SJSA1 (cell line): ENCODE measurements at regions not wholly inside any gene's neighbourhood (a gene's known extent, or its start where the extent isn't known, plus 50 kb on each side); places are given as distances from the start of the nearest gene placed in this dataset.
A peak's percentile ranks its signal among the peaks of the same experiment; 100 is the strongest.

ENCODE experiments used
- DNase-seq, 2 experiments: peaks; one replicate each; pipeline ENCODE4 v3.0.0-alpha.2; 2015 to 2020; ENCODE audit warnings: low spot score in 2 of 2, low read depth in 1 of 2
- H3K27ac ChIP-seq: fragments of 250-450 bp; sonication (Bioruptor Pico); 2 replicates; pipeline ENCODE4 v1.5.1; 2020; ENCODE audit warnings: mild to moderate bottlenecking, moderate library complexity
- H3K27me3 ChIP-seq: fragments of 250-450 bp; sonication (Bioruptor Pico); replicated peaks from 2 replicates; pipeline ENCODE4 v1.5.1; 2020; ENCODE audit warnings: mild to moderate bottlenecking, moderate library complexity
- H3K36me3 ChIP-seq: fragments of 250-450 bp; sonication (Bioruptor Pico); 2 replicates; pipeline ENCODE4 v1.5.1; 2020; ENCODE audit warnings: mild to moderate bottlenecking
- H3K4me1 ChIP-seq: fragments of 250-450 bp; sonication (Bioruptor Pico); replicated peaks from 2 replicates; pipeline ENCODE4 v1.6.1; 2021; ENCODE audit warnings: mild to moderate bottlenecking
- H3K4me3 ChIP-seq: fragments of 250-450 bp; sonication (Bioruptor Pico); 2 replicates; pipeline ENCODE4 v1.5.1; 2020; ENCODE audit warnings: mild to moderate bottlenecking
- H3K9me3 ChIP-seq: fragments of 250-450 bp; sonication (Bioruptor Pico); replicated peaks from 2 replicates; pipeline ENCODE4 v1.5.1; 2020; ENCODE audit warnings: mild to moderate bottlenecking

- H3K9me3 ChIP-seq = no peaks in the 10 kb centered on the region
- H3K27me3 ChIP-seq = no peaks in the 10 kb centered on the region
- H3K4me1 ChIP-seq = peaks cover 6% of the 10 kb centered on the region
- H3K36me3 ChIP-seq = no peaks in the 10 kb centered on the region
- H3K27ac ChIP-seq = no peak overlapping the region
- no peak overlapping the region for H3K4me3 ChIP-seq
- DNase-seq = no peak
Measured at GRCh38 chr14:94690896-94691659, 78.8 kb downstream of the GSC start.

- H3K4me1 ChIP-seq = peaks cover 6% of the 10 kb centered on the region
- no peaks in the 10 kb centered on the region for H3K9me3 ChIP-seq
- no peak for DNase-seq
- no peak overlapping the region for H3K4me3 ChIP-seq
- H3K36me3 ChIP-seq = no peaks in the 10 kb centered on the region
- no peak overlapping the region for H3K27ac ChIP-seq
- H3K27me3 ChIP-seq = no peaks in the 10 kb centered on the region
Measured at GRCh38 chr14:94690486-94690885, 78.3 kb downstream of the SERPINA3 start.

- Histone ChIP-seq H3K27ac (no peak overlapping the region; the same call in 1 of the 2 replicates), H3K27me3 (no peaks in the 10 kb centered on the region)
Measured at GRCh38 chr14:94689985-94690400, 77.8 kb downstream of the SERPINA3 start.

GRCh38 chr14:94689218-94689984, 77.2 kb downstream of the SERPINA3 start:
- Histone ChIP-seq H3K27ac (no peak overlapping the region; the same call in 1 of the 2 replicates), H3K9me3 (no peaks in the 10 kb centered on the region), H3K36me3 (no peaks in the 10 kb centered on the region), H3K4me1 (peaks cover 6% of the 10 kb centered on the region), H3K27me3 (no peaks in the 10 kb centered on the region), H3K4me3 (no peak overlapping the region)
- DNase-seq = peak; percentile 52 to 55

More at GRCh38 chr14:94689985-94690400, 77.8 kb downstream of the SERPINA3 start:
- DNase-seq = no peak
- H3K9me3 ChIP-seq = no peaks in the 10 kb centered on the region
- no peak overlapping the region for H3K4me3 ChIP-seq
- H3K36me3 ChIP-seq = no peaks in the 10 kb centered on the region
- peaks cover 6% of the 10 kb centered on the region for H3K4me1 ChIP-seq

- Histone ChIP-seq H3K9me3 (no peaks in the 10 kb centered on the region), H3K27ac (no peak overlapping the region), H3K4me1 (peaks cover 6% of the 10 kb centered on the region), H3K36me3 (no peaks in the 10 kb centered on the region), H3K4me3 (no peak overlapping the region), H3K27me3 (no peaks in the 10 kb centered on the region)
- no peak for DNase-seq
Measured at GRCh38 chr14:94686511-94687160, 74.4 kb downstream of the SERPINA3 start.

- no peaks in the 10 kb centered on the region for H3K27me3 ChIP-seq
- no peaks in the 10 kb centered on the region for H3K9me3 ChIP-seq
- no peak overlapping the region for H3K4me3 ChIP-seq
- no peak for DNase-seq
- H3K4me1 ChIP-seq = peaks cover 6% of the 10 kb centered on the region
- H3K27ac ChIP-seq = no peak overlapping the region
- H3K36me3 ChIP-seq = no peaks in the 10 kb centered on the region
Measured at GRCh38 chr14:94685681-94686485, 73.7 kb downstream of the SERPINA3 start.

- DNase-seq = no peak
- no peak overlapping the region for H3K27ac ChIP-seq
Measured at GRCh38 chr14:94685166-94685581, 73.0 kb downstream of the SERPINA3 start.

GRCh38 chr14:94682736-94683135, 70.5 kb downstream of the SERPINA3 start:
- no peak overlapping the region for H3K4me3 ChIP-seq
- DNase-seq = no peak
- no peaks in the 10 kb centered on the region for H3K27me3 ChIP-seq
- H3K9me3 ChIP-seq = no peaks in the 10 kb centered on the region
- no peaks in the 10 kb centered on the region for H3K4me1 ChIP-seq
- no peaks in the 10 kb centered on the region for H3K36me3 ChIP-seq
- no peak overlapping the region for H3K27ac ChIP-seq

More at GRCh38 chr14:94685166-94685581, 73.0 kb downstream of the SERPINA3 start:
- Histone ChIP-seq H3K27me3 (no peaks in the 10 kb centered on the region), H3K9me3 (no peaks in the 10 kb centered on the region), H3K36me3 (no peaks in the 10 kb centered on the region), H3K4me1 (peaks cover 6% of the 10 kb centered on the region), H3K4me3 (no peak overlapping the region)

GRCh38 chr14:94682061-94682516, 69.9 kb downstream of the SERPINA3 start:
- peak in 1 of 2 experiments; percentile 24 for DNase-seq

GRCh38 chr14:94681300-94682060, 69.3 kb downstream of the SERPINA3 start:
- H3K4me3 ChIP-seq = no peak overlapping the region
- no peaks in the 10 kb centered on the region for H3K4me1 ChIP-seq
- H3K27ac ChIP-seq = no peak overlapping the region
- DNase-seq = peak; percentile 25 to 52
- no peaks in the 10 kb centered on the region for H3K36me3 ChIP-seq
- no peaks in the 10 kb centered on the region for H3K9me3 ChIP-seq
- H3K27me3 ChIP-seq = no peaks in the 10 kb centered on the region

More at GRCh38 chr14:94682061-94682516, 69.9 kb downstream of the SERPINA3 start:
- Histone ChIP-seq H3K9me3 (no peaks in the 10 kb centered on the region), H3K36me3 (no peaks in the 10 kb centered on the region), H3K4me3 (no peak overlapping the region), H3K27me3 (no peaks in the 10 kb centered on the region), H3K27ac (no peak overlapping the region), H3K4me1 (no peaks in the 10 kb centered on the region)

- peak in 1 of 2 experiments; percentile 22 for DNase-seq
- Histone ChIP-seq H3K9me3 (no peaks in the 10 kb centered on the region), H3K36me3 (no peaks in the 10 kb centered on the region), H3K27ac (no peak overlapping the region), H3K4me3 (no peak overlapping the region), H3K27me3 (no peaks in the 10 kb centered on the region), H3K4me1 (no peaks in the 10 kb centered on the region)
Measured at GRCh38 chr14:94680862-94681288, 68.7 kb downstream of the SERPINA3 start.

- Histone ChIP-seq H3K36me3 (no peaks in the 10 kb centered on the region), H3K9me3 (no peaks in the 10 kb centered on the region), H3K27ac (no peak overlapping the region), H3K4me1 (no peaks in the 10 kb centered on the region), H3K27me3 (no peaks in the 10 kb centered on the region), H3K4me3 (no peak overlapping the region)
- peak in 1 of 2 experiments; percentile 28 for DNase-seq
Measured at GRCh38 chr14:94679937-94680861, 68.0 kb downstream of the SERPINA3 start.
